GM06990 (cell line): ENCODE measurements at regions not wholly inside any gene's neighbourhood (a gene's known extent, or its start where the extent isn't known, plus 50 kb on each side); places are given as distances from the start of the nearest gene placed in this dataset.

Experiments
- DNase-seq: peaks from one replicate; pipeline ENCODE4 v3.0.0-alpha.2; 2011; ENCODE audit not compliant: insufficient read length; ENCODE audit errors: extremely low read depth
- H3K27me3 ChIP-seq: replicated peaks from 2 replicates; pipeline ENCODE4 v1.6.0; 2011; ENCODE audit warnings: low read length; ENCODE audit not compliant: control insufficient read depth, insufficient read depth
- H3K36me3 ChIP-seq: 2 replicates; pipeline ENCODE4 v1.5.1; 2011; ENCODE audit warnings: low read length; ENCODE audit not compliant: control insufficient read depth, insufficient read depth
- H3K4me3 ChIP-seq: replicated peaks from 2 replicates; pipeline ENCODE4 v1.5.1; 2011; ENCODE audit warnings: low read depth, mild to moderate bottlenecking, control low read depth, low read length
- CTCF ChIP-seq: IDR thresholded peaks from 2 replicates; pipeline ENCODE4 v1.5.1; 2011; ENCODE audit warnings: low read length, control low read depth, mild to moderate bottlenecking, inconsistent platforms; ENCODE audit not compliant: insufficient read depth, poor library complexity, severe bottlenecking

- Histone ChIP-seq H3K4me3 (no peak overlapping the region), H3K36me3 (no peaks in the 10 kb centered on the region), H3K27me3 (no peaks in the 10 kb centered on the region)
- DNase-seq, result no peak
- no peak for TF ChIP-seq CTCF
Measured at GRCh38 chr6:87920245-87920644, 127.4 kb upstream of the SPACA1 start.

- H3K36me3 ChIP-seq, result no peaks in the 10 kb centered on the region
- TF ChIP-seq CTCF, result no peak
- H3K4me3 ChIP-seq, result no peak overlapping the region
- no peaks in the 10 kb centered on the region for H3K27me3 ChIP-seq
- no peak for DNase-seq
Measured at GRCh38 chr6:87919416-87919815, 128.2 kb upstream of the SPACA1 start.

- Histone ChIP-seq H3K27me3 (no peaks in the 10 kb centered on the region), H3K4me3 (no peak overlapping the region), H3K36me3 (no peaks in the 10 kb centered on the region)
- DNase-seq, result no peak
- no peak for TF ChIP-seq CTCF
Measured at GRCh38 chr6:87919001-87919400, 128.6 kb upstream of the SPACA1 start.

- no peak for DNase-seq
- TF ChIP-seq CTCF, result no peak
- no peak overlapping the region for H3K4me3 ChIP-seq
- no peaks in the 10 kb centered on the region for H3K27me3 ChIP-seq
- no peaks in the 10 kb centered on the region for H3K36me3 ChIP-seq
Measured at GRCh38 chr6:87918461-87918941, 129.1 kb upstream of the SPACA1 start.

GRCh38 chr6:87917886-87918285 is 129.8 kb upstream of the SPACA1 start:
- DNase-seq, result no peak
- no peak overlapping the region for H3K4me3 ChIP-seq
- no peaks in the 10 kb centered on the region for H3K27me3 ChIP-seq
- H3K36me3 ChIP-seq, result no peaks in the 10 kb centered on the region
- TF ChIP-seq CTCF, result no peak

- TF ChIP-seq CTCF, result no peak
- H3K27me3 ChIP-seq, result no peaks in the 10 kb centered on the region
- no peak for DNase-seq
- no peak overlapping the region for H3K4me3 ChIP-seq
- H3K36me3 ChIP-seq, result no peaks in the 10 kb centered on the region
Measured at GRCh38 chr6:87916446-87916845, 131.2 kb upstream of the SPACA1 start.
